Neural crest cell (in vitro differentiated cells): ENCODE measurements at regions not wholly inside any gene's neighbourhood (a gene's known extent, or its start where the extent isn't known, plus 50 kb on each side); places are given as distances from the start of the nearest gene placed in this dataset.

Experiments used
- DNase-seq: peaks from one replicate; pipeline ENCODE4 v3.0.0; 2021; ENCODE audit warnings: low read depth, mixed read lengths, low spot score
- H3K27ac Mint-ChIP-seq: one replicate; pipeline ENCODE4 v1.8.0; 2021; ENCODE audit warnings: mild to moderate bottlenecking, mixed read lengths; ENCODE audit not compliant: unreplicated experiment
- H3K27me3 Mint-ChIP-seq: 2 replicates; pipeline ENCODE4 v1.8.0; 2021; ENCODE audit warnings: low read depth, mild to moderate bottlenecking, mixed read lengths
- H3K36me3 Mint-ChIP-seq: 2 replicates; pipeline ENCODE4 v1.8.0; 2021; ENCODE audit warnings: low read depth, mild to moderate bottlenecking, mixed read lengths
- H3K4me1 Mint-ChIP-seq: 2 replicates; pipeline ENCODE4 v1.8.0; 2021; ENCODE audit warnings: mixed read lengths
- H3K4me3 Mint-ChIP-seq: one replicate; pipeline ENCODE4 v1.8.0; 2021; ENCODE audit warnings: mild to moderate bottlenecking, mixed read lengths
- H3K9me3 Mint-ChIP-seq: 2 replicates; pipeline ENCODE4 v1.8.0; 2021; ENCODE audit warnings: mixed read lengths
- TF ChIP-seq, protein P1 (sequence below): fragments of 200-600 bp; sonication (generic); conservative IDR thresholded peaks from 2 replicates; pipeline ENCODE4 v1.5.0; 2021; ENCODE audit warnings: antibody characterized with exemption, mild to moderate bottlenecking

DNA sequence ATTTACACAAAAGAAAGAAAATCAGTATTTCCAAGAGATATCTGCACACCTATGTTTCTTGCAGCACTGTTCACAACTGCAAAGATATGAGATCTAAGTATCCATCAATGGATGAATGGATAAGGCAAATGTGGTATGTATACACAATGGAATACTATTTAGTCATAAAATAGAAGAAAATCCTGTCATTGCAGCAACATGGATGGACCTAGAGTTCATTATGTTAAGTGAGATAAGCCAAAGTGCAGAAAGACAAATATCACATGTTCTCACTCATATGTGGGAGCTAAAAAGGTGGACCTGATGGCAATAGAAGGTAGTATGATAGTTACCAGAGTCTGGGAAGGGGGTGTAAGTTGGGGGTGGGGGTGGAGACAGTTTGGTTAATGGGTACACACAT, 1171.6 kb downstream of the SORCS1 start:
- TF ChIP-seq, protein P1, sequence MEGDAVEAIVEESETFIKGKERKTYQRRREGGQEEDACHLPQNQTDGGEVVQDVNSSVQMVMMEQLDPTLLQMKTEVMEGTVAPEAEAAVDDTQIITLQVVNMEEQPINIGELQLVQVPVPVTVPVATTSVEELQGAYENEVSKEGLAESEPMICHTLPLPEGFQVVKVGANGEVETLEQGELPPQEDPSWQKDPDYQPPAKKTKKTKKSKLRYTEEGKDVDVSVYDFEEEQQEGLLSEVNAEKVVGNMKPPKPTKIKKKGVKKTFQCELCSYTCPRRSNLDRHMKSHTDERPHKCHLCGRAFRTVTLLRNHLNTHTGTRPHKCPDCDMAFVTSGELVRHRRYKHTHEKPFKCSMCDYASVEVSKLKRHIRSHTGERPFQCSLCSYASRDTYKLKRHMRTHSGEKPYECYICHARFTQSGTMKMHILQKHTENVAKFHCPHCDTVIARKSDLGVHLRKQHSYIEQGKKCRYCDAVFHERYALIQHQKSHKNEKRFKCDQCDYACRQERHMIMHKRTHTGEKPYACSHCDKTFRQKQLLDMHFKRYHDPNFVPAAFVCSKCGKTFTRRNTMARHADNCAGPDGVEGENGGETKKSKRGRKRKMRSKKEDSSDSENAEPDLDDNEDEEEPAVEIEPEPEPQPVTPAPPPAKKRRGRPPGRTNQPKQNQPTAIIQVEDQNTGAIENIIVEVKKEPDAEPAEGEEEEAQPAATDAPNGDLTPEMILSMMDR: no peak
- H3K27ac Mint-ChIP-seq: no peak overlapping the region
- no peaks in the 10 kb centered on the region for H3K27me3 Mint-ChIP-seq
- H3K4me3 Mint-ChIP-seq: no peak overlapping the region
- no peaks in the 10 kb centered on the region for H3K36me3 Mint-ChIP-seq
- no peaks in the 10 kb centered on the region for H3K9me3 Mint-ChIP-seq
- no peak for DNase-seq
- no peaks in the 10 kb centered on the region for H3K4me1 Mint-ChIP-seq

DNA sequence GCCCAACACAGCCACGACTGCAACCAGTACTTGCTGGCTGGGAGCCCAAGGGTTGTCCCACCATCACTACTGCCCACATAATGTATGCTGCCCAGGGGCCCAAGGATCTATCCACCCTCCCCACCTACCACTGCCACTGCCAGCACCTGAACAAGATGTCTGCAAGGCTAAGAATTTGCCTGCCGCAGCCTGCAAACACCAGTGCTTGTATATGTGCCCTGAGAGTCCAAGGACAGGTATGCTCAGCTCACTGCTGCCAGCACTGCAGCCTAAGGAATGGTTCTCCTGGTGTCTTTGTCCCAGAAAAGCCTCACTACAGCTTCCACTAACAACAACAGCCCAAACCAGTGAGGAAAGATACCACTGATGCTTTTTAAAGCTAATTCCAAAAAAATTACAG, 1174.0 kb downstream of the SORCS1 start:
- no peaks in the 10 kb centered on the region for H3K9me3 Mint-ChIP-seq
- no peak overlapping the region for H3K4me3 Mint-ChIP-seq
- TF ChIP-seq, protein P1: no peak

DNA sequence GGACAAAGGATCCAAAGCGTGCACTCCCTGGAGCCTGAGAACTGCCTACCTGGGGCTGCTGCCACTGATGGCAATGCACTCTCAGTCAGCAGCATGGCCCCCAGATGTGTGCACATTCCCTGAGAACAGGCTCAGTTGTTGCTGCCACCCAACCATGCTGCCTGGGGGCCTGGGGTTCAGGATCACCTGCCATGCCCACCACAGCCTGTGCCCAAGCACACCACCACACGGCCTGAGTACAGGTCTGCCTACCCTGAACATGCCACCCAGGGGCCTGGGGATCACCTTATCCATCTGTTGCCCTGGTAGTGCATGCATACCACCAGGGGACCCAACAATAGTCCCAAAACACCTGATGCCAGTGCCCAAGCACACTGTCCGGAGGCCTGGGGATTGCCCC, 1174.5 kb downstream of the SORCS1 start:
- DNase-seq: no peak
- Mint-ChIP-seq H3K27ac (no peak overlapping the region), H3K27me3 (no peaks in the 10 kb centered on the region), H3K4me3 (no peak overlapping the region), H3K9me3 (no peaks in the 10 kb centered on the region), H3K4me1 (no peaks in the 10 kb centered on the region), H3K36me3 (no peaks in the 10 kb centered on the region)
- TF ChIP-seq, protein P1: no peak

More for the DNA sequence above, 1174.0 kb downstream of the SORCS1 start:
- H3K27ac Mint-ChIP-seq: no peak overlapping the region
- H3K27me3 Mint-ChIP-seq: no peaks in the 10 kb centered on the region
- H3K36me3 Mint-ChIP-seq: no peaks in the 10 kb centered on the region
- no peak for DNase-seq
- H3K4me1 Mint-ChIP-seq: no peaks in the 10 kb centered on the region

DNA sequence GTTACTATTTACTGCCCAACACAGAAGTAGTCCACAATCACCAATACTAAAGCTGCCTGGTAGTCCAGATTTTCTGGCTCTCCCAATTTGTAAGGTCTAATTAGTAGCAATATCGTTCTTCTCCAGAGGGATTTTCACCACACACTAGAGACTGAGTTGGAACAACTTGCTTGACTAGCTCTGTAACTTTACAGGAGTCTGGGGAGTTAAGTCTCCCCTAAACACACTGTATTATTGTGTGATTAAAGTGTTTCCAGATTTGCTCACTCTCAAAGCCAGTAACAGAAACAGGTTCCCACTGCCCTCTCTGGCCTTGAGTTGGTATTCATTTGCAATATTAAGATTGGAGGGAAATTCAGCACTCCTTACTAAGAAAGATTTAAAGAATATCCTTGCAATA, 1175.7 kb downstream of the SORCS1 start:
- Mint-ChIP-seq H3K4me1 (peaks cover 4% of the 10 kb centered on the region), H3K36me3 (no peaks in the 10 kb centered on the region), H3K27ac (no peak overlapping the region), H3K4me3 (no peak overlapping the region), H3K27me3 (no peaks in the 10 kb centered on the region), H3K9me3 (no peaks in the 10 kb centered on the region)
- DNase-seq: no peak
- TF ChIP-seq, protein P1: no peak

DNA sequence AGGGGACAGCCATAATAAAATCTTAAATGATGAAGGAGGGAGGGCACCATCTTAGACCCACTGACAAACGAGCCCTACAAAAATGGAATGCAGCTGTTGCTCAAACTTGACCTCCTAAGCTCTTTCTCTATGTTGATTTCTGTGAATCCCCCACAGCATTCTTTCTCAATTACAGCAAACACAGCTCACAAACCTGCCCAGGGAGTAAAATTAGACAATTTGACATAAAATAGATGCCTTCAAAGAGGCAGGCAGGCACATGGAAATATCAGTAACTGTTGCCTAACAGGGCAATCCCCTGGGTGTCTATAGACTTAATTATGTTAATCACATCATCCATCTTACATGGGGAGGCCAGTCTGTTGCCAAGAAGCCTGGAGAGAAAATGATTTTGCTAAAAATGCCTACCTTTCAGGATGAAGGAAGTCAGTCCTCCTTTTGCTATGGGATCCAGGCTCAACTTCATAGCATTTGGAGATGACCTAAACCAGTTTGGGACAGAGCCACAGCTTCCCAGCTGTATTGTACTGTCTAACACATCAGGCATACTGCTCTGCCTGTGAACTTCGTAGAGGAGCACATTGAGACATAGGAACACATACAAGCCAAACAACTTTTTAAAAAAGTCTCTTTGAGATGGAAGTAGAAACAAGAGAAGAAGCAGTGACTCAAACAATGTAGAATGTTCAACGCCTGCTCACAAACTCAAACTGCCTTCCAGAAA, 1177.4 kb downstream of the SORCS1 start:
- Mint-ChIP-seq H3K27me3 (no peaks in the 10 kb centered on the region), H3K4me1 (peaks cover 4% of the 10 kb centered on the region), H3K27ac (no peak overlapping the region), H3K9me3 (no peaks in the 10 kb centered on the region), H3K36me3 (no peaks in the 10 kb centered on the region), H3K4me3 (no peak overlapping the region)
- DNase-seq: no peak
- TF ChIP-seq, protein P1: no peak
